ENCODE measurements at regions not wholly inside any gene's neighbourhood (a gene's known extent, or its start where the extent isn't known, plus 50 kb on each side); places are given as distances from the start of the nearest gene placed in this dataset.

DNA sequence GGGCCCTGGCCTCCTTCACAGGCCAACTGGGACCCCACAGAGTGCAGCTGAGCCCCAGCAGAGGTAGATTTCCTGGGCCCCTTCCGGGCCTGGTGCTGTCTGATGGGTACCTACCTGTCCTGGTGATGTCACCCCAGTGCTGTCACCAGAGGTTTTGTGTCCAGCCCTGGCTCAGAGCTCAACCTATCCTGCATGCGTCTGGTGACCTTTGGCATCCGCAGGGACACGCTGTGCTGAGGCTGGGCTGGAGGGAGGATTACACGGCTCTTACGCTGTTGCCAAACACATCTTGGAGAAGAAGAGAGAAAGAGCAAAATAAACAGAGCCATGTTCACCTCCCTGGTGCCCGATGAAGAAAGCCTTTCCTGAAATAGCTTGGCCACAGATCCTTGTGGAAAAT, 70.6 kb upstream of the MED9 start:
- TF ChIP-seq, protein P1, sequence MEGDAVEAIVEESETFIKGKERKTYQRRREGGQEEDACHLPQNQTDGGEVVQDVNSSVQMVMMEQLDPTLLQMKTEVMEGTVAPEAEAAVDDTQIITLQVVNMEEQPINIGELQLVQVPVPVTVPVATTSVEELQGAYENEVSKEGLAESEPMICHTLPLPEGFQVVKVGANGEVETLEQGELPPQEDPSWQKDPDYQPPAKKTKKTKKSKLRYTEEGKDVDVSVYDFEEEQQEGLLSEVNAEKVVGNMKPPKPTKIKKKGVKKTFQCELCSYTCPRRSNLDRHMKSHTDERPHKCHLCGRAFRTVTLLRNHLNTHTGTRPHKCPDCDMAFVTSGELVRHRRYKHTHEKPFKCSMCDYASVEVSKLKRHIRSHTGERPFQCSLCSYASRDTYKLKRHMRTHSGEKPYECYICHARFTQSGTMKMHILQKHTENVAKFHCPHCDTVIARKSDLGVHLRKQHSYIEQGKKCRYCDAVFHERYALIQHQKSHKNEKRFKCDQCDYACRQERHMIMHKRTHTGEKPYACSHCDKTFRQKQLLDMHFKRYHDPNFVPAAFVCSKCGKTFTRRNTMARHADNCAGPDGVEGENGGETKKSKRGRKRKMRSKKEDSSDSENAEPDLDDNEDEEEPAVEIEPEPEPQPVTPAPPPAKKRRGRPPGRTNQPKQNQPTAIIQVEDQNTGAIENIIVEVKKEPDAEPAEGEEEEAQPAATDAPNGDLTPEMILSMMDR (IDR thresholded peaks at IDR 0.05) = no peak
- no peak for TF ChIP-seq POLR2A (IDR thresholded peaks at IDR 0.05)
- Histone ChIP-seq H3K9me3 (no peaks in the 10 kb centered on the region), H3K4me3 (no peak overlapping the region), H3K4me1 (no peaks in the 10 kb centered on the region), H3K27ac (no peak overlapping the region), H3K36me3 (no peaks in the 10 kb centered on the region), H3K27me3 (no peaks in the 10 kb centered on the region)
- no peak for DNase-seq
- intact Hi-C loops (cut with DNase I; ENCODE audit: low total_unique reads) = no loop called here

DNA sequence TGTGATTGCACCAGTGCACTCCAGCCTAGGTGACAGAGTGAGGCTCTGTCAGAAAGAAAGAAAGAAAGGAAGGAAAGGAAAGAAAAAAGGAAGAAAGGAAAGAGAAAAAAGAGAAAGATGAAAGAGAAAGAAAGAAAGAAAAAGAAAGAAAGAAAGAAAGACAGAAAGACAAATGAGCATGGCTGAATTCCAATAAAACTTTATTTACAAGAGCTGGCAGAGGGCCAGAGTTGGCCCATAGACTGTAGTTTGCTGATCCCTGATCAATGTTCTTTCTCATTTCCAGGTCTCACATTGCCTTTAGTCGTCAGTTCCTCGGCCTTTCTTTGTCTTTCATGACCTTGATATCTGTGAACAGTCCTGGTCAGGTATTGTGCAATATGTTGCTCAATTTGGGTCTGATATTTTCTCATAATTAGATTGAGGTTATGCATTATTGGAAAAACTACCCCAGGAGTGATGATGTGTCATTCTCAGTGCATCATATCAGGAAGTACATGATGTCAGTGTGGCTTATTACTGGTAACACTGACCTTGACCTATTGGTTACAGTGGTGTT, 68.5 kb upstream of the MED9 start:
- Histone ChIP-seq H3K36me3 (no peaks in the 10 kb centered on the region), H3K4me1 (no peaks in the 10 kb centered on the region), H3K9me3 (no peaks in the 10 kb centered on the region), H3K27ac (no peak overlapping the region), H3K27me3 (no peaks in the 10 kb centered on the region), H3K4me3 (no peak overlapping the region)
- TF ChIP-seq, protein P1 (IDR thresholded peaks at IDR 0.05) = no peak
- no peak for TF ChIP-seq POLR2A (IDR thresholded peaks at IDR 0.05)
- intact Hi-C loops (cut with DNase I; ENCODE audit: low total_unique reads) = no loop called here
- no peak for DNase-seq

DNA sequence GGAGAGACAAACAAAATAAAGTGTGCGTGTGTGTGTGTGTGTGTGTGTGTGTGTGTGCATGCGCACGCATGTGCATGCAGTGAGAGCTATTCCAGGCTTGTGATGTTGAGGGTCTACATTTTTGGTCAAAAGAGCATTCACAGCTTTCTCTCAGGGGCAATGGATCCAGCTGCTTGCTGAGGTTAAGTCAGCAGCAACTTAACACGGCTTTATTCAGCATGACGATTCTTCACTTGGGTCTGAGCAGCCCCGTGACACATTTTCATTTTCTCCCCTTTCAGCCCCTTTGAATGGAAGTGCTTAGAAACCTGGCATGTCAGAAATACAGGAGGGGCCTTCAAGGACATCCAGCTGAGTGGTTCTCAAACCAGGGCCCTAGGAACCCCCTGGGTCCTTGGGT, 66.4 kb upstream of the MED9 start:
- no peaks in the 10 kb centered on the region for H3K36me3 ChIP-seq
- DNase-seq = no peak
- no peak overlapping the region for H3K27ac ChIP-seq
- H3K9me3 ChIP-seq = no peaks in the 10 kb centered on the region
- no peaks in the 10 kb centered on the region for H3K27me3 ChIP-seq
- intact Hi-C loops (cut with DNase I; ENCODE audit: low total_unique reads) = no loop called here
- H3K4me3 ChIP-seq = no peak overlapping the region
- no peaks in the 10 kb centered on the region for H3K4me1 ChIP-seq
- TF ChIP-seq POLR2A (IDR thresholded peaks at IDR 0.05) = no peak
- TF ChIP-seq, protein P1 (IDR thresholded peaks at IDR 0.05) = no peak

DNA sequence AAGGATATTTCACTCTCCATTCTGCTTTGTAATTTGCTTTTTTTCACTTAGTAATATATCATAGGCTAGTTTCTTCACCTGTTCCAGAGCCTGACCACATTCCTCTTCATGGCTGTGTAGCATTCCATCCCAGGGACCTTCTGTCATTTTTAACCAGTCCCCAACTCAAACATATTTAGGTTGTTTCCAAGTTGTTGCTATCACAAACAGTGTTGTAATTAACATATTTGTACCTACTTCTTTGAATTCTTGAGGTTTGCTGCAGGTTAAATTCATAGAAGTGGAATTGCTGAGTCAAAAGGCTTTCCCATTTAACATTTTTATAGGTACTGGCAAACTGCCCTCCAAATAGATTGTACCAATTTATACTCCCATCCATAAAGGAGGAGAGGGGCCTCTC, 65.1 kb upstream of the MED9 start:
- DNase-seq = no peak
- Histone ChIP-seq H3K27ac (no peak overlapping the region), H3K4me1 (no peaks in the 10 kb centered on the region), H3K4me3 (no peak overlapping the region), H3K9me3 (no peaks in the 10 kb centered on the region), H3K27me3 (no peaks in the 10 kb centered on the region), H3K36me3 (no peaks in the 10 kb centered on the region)
- intact Hi-C loops (cut with DNase I; ENCODE audit: low total_unique reads) = no loop called here
- TF ChIP-seq, protein P1 (IDR thresholded peaks at IDR 0.05) = no peak
- TF ChIP-seq POLR2A (IDR thresholded peaks at IDR 0.05) = no peak

DNA sequence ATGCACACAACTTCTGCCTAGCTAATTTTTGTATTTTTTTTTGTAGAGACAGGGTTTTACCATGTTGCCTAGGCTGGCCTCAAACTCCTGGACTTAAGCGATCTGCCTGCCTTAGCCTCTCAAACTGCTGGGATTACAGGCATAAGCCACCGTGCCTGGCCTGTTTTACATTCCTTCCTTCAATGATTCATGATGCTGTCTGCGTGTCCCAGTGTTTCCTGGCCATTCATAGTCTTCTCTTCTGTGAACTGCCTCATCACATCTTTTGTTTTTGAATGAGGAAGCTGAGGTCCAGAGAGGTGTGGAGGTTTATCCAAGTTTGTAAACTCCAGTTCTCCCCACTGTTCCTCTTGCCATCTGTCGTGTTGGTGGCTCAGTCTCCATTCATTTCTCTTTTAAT, 64.5 kb upstream of the MED9 start:
- no peaks in the 10 kb centered on the region for H3K4me1 ChIP-seq
- no peak for DNase-seq
- H3K4me3 ChIP-seq = no peak overlapping the region
- intact Hi-C loops (cut with DNase I; ENCODE audit: low total_unique reads) = no loop called here
- no peaks in the 10 kb centered on the region for H3K36me3 ChIP-seq
- no peaks in the 10 kb centered on the region for H3K27me3 ChIP-seq
- TF ChIP-seq POLR2A (IDR thresholded peaks at IDR 0.05) = no peak
- TF ChIP-seq, protein P1 (IDR thresholded peaks at IDR 0.05) = no peak
- H3K9me3 ChIP-seq = no peaks in the 10 kb centered on the region
- H3K27ac ChIP-seq = no peak overlapping the region
